ENCODE measurements at regions not wholly inside any gene's neighbourhood (a gene's known extent, or its start where the extent isn't known, plus 50 kb on each side); places are given as distances from the start of the nearest gene placed in this dataset.
"Not testable (repeated sequence)": the region's sequence is repeated elsewhere in the genome, so short reads cannot be mapped to it uniquely, and the experiment has no call there.

GRCh38 chr21:22189278-22189677 is 1191.1 kb downstream of the NCAM2 start:
- Histone ChIP-seq H3K36me3 (no peaks in the 10 kb centered on the region), H3K27ac (no peak overlapping the region), H3K9me3 (no peaks in the 10 kb centered on the region), H3K4me1 (no peaks in the 10 kb centered on the region), H3K4me3 (no peak overlapping the region), H3K27me3 (no peaks in the 10 kb centered on the region)
- TF ChIP-seq POLR2A (IDR thresholded peaks at IDR 0.05) (no peak), CTCF (IDR thresholded peaks at IDR 0.05) (no peak)
- DNase-seq, result no peak
- intact Hi-C loops (cut with DNase I; ENCODE audit: low total_unique reads), result no loop called here

- no peaks in the 10 kb centered on the region for H3K27me3 ChIP-seq
- no peaks in the 10 kb centered on the region for H3K9me3 ChIP-seq
- intact Hi-C loops (cut with DNase I; ENCODE audit: low total_unique reads), result no loop called here
Measured at GRCh38 chr21:22191581-22191980, 1193.4 kb downstream of the NCAM2 start.

DNA sequence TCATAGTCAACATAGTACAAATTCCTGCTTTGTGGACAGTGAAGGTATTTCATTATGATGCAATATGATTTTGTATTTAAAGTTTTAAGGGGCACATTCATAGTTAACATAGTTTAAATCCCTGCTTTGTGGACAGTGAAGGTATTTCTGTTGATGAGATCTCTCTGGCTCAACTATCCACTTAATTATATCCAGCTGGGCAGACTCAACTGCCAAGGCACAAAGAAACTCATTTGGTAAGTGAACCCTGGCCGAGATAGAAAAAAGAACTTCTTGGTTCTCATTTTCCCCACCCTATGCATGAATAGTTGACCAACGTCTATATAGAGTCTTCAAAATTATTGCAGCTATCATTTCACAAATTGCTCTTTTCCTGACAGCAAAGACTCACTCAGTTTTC is 1194.6 kb downstream of the NCAM2 start:
- no peaks in the 10 kb centered on the region for H3K36me3 ChIP-seq
- H3K27ac ChIP-seq, result no peak overlapping the region
- TF ChIP-seq POLR2A (IDR thresholded peaks at IDR 0.05), result no peak
- TF ChIP-seq CTCF (IDR thresholded peaks at IDR 0.05), result no peak
- DNase-seq, result no peak
- no peaks in the 10 kb centered on the region for H3K4me1 ChIP-seq
- intact Hi-C loops (cut with DNase I; ENCODE audit: low total_unique reads), result no loop called here
- no peaks in the 10 kb centered on the region for H3K9me3 ChIP-seq
- H3K4me3 ChIP-seq, result no peak overlapping the region
- no peaks in the 10 kb centered on the region for H3K27me3 ChIP-seq

More at GRCh38 chr21:22191581-22191980, 1193.4 kb downstream of the NCAM2 start:
- Histone ChIP-seq H3K27ac (no peak overlapping the region), H3K4me3 (no peak overlapping the region), H3K36me3 (no peaks in the 10 kb centered on the region), H3K4me1 (no peaks in the 10 kb centered on the region)
- no peak for DNase-seq
- TF ChIP-seq POLR2A (IDR thresholded peaks at IDR 0.05) (no peak), CTCF (IDR thresholded peaks at IDR 0.05) (no peak)

- DNase-seq; H3K36me3 ChIP-seq; H3K9me3 ChIP-seq; intact Hi-C loops (cut with DNase I; ENCODE audit: low total_unique reads); H3K27ac ChIP-seq; H3K4me3 ChIP-seq; H3K27me3 ChIP-seq; H3K4me1 ChIP-seq: not testable (repeated sequence)
Measured at GRCh38 chr21:22194986-22195385, 1196.8 kb downstream of the NCAM2 start.

GRCh38 chr21:22200378-22201092 is 1202.3 kb downstream of the NCAM2 start:
- H3K9me3 ChIP-seq, result no peaks in the 10 kb centered on the region
- H3K27me3 ChIP-seq, result peaks cover 0 to 5% of the 10 kb centered on the region in 2 donors
- intact Hi-C loops (cut with DNase I; ENCODE audit: low total_unique reads), result no loop called here
- H3K36me3 ChIP-seq, result no peaks in the 10 kb centered on the region
- H3K4me1 ChIP-seq, result no peaks in the 10 kb centered on the region
- H3K27ac ChIP-seq, result no peak overlapping the region
- no peak for TF ChIP-seq CTCF (IDR thresholded peaks at IDR 0.05)
- no peak for DNase-seq
- no peak overlapping the region for H3K4me3 ChIP-seq

DNA sequence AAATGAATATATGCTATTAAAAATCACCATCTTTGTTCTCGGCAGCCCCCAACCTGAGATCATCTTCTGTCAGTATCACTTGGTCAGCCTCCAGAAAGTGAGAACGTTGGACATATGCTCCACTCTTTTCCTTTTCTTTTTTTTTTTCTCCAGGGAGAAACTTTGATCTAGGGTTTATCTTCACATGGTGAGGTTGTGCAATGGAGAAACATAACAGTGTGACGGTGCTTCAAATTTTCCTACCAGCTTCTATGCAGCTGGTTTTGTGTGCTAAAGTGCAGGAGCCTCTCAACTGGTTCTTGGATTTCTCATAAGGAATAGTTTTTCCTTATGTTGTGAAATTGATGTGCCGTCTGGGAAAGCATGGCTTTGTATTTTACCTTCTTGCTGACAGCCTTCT is 1202.9 kb downstream of the NCAM2 start:
- no peaks in the 10 kb centered on the region for H3K4me1 ChIP-seq
- no peak overlapping the region for H3K4me3 ChIP-seq
- no peak for DNase-seq
- no peaks in the 10 kb centered on the region for H3K36me3 ChIP-seq
- no peak overlapping the region for H3K27ac ChIP-seq
- TF ChIP-seq POLR2A (IDR thresholded peaks at IDR 0.05), result no peak
- no peak for TF ChIP-seq CTCF (IDR thresholded peaks at IDR 0.05)
- no peaks in the 10 kb centered on the region for H3K9me3 ChIP-seq
- H3K27me3 ChIP-seq, result peaks cover 0 to 5% of the 10 kb centered on the region in 2 donors
- intact Hi-C loops (cut with DNase I; ENCODE audit: low total_unique reads), result no loop called here

Measured in uterus (tissue), 3 donors.